Myocyte (in vitro differentiated cells): ENCODE measurements at regions not wholly inside any gene's neighbourhood (a gene's known extent, or its start where the extent isn't known, plus 50 kb on each side); places are given as distances from the start of the nearest gene placed in this dataset.

Experiments
- DNase-seq: peaks from one replicate; pipeline ENCODE4 v3.0.0-alpha.2; 2012; ENCODE audit warnings: low read depth

- no peak for DNase-seq
These were observed 316.2 kb downstream of the EPHA4 start for GRCh38 chr2:221255862-221256261.

GRCh38 chr2:221258464-221258863, 313.6 kb downstream of the EPHA4 start:
- DNase-seq, result no peak

DNA sequence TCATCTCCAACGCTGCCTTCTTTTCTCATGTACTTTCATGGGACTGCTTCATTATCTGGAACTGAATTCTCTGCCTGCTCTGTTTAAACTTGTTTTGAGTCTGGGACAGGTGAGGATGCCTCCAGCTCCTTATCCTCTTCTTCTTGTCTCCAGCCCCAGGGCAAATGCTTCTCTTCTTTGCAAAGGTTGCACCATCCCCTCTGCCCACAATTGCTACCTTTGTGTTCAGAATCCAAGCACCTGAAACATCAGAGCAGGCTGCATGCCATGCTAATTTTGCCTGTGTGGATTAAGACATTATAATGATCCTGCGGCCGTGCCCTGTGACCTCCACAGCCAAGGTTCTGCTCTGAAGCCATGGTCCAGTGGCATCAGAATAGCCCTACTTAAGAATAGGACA, 309.5 kb downstream of the EPHA4 start:
- no peak for DNase-seq

DNA sequence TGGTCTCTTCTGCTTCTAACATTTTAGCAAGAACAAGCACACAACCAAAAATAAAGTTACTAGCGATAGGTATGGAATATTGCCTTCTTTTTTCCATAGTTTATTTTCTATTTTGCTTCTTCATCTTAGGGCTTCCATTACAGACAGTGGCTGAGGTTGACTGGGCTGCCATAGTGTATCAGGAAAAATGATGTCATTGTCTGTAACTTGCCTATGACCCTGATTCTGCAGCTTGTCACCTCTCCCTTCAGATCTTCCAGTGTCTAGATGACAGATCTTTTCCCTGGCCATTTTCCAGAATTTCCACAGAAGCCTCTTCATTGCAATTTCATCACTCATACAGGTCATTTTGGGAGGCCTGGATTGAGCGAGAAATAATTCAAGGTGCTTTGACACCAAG, 308.5 kb downstream of the EPHA4 start:
- DNase-seq, result no peak

- no peak for DNase-seq
These were observed 307.8 kb downstream of the EPHA4 start for GRCh38 chr2:221264318-221264717.

GRCh38 chr2:221267773-221268425, 304.2 kb downstream of the EPHA4 start:
- DNase-seq, result no peak

DNA sequence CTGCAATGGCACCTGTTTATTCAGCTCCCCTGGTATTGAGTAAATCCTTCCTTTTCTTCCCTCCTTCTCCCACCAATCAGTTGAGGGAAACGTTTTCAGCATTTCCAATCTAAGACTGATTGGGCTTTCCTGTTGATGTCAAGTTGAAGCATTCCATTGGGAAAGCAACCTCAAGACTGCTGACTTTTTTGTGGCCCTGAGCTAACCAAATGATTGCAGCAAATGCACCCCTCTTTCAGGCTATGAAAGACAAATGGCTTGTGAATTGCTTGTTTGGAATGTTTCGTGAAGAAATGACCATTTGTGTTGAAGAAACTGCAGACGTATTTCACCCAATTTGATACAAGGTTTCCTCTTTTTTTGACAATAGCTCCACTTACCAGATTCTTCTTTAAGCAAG, 303.5 kb downstream of the EPHA4 start:
- DNase-seq, result no peak

GRCh38 chr2:221270806-221271205, 301.3 kb downstream of the EPHA4 start:
- no peak for DNase-seq

GRCh38 chr2:221272729-221273128, 299.4 kb downstream of the EPHA4 start:
- DNase-seq, result no peak

DNA sequence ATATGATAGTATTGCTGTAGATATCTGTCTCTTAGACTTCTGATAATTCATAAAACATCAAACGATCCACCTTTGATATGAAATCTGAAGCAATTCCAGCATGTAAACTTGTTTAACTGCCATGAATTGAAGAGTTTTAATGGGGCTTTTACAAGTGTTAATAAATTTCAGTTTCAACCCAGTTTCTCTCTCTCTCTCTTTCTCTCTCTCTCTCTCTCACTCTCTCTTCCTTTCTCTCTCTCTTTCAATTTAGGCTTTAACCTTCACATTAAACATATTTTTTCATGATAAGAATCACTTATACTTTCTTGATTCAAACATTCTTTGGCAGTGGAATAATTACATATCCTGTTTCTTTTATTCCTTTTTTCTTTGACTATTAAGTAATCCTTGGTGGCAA, 296.1 kb downstream of the EPHA4 start:
- DNase-seq, result no peak

DNA sequence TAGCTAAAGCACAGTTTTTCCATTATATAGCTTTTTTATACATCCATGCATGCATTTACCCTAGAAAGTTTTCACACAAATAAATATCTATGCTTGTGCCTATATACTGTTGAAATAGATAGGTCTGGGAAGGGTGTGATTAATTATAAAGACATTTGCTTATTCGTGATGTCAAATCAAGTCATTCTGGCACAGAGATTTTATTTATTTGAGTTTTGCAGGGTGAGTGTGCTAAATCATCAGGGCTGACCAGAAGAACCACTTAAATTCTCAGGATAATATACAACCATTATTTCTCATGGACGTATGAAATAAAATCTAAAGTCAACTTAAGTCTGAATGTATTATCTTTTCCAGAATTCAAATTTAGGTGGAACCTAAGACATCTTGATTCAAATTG, 295.5 kb downstream of the EPHA4 start:
- no peak for DNase-seq

GRCh38 chr2:221282386-221282785, 289.7 kb downstream of the EPHA4 start:
- no peak for DNase-seq

GRCh38 chr2:221283896-221284545, 288.1 kb downstream of the EPHA4 start:
- DNase-seq, result peak; percentile 20

DNA sequence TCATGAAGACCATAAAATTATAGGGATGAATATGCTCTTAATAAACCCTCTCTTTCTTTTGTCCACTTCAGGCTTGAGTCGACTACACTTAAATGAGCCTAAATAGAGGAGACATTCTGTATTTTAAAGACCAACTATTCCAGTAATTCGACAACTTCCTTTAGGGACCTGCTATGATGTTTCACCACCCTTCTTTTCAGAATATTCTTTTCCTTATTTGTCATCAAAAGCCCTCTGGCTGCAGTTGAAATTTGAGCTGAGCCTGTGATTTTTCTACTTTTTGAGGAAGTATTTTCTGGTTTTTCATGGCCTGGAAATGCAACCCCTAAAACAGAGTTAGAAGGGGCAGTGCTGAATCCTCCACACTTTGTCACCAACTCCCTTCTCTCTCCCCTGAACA, 287.0 kb downstream of the EPHA4 start:
- peak; percentile 29 for DNase-seq

DNA sequence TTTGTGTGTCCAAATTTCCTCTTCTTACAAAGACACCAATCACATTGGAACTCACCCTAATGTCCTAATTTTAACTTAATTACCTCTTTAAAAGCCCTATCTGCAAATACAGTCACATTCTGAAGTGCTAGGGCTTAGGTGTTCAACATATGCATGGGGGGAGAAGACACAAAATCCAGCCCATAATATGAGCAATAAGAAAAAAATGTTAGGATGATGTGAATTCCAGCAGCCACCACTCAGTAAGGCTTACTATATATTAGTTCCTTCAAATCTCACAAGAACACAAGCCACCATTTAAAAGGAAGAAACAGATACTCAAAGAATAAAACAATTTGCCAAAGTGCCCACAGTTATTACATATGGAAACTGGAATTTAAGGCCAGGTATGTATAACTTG, 285.7 kb downstream of the EPHA4 start:
- no peak for DNase-seq

- no peak for DNase-seq
These were observed 282.7 kb downstream of the EPHA4 start for GRCh38 chr2:221289389-221289788.

DNA sequence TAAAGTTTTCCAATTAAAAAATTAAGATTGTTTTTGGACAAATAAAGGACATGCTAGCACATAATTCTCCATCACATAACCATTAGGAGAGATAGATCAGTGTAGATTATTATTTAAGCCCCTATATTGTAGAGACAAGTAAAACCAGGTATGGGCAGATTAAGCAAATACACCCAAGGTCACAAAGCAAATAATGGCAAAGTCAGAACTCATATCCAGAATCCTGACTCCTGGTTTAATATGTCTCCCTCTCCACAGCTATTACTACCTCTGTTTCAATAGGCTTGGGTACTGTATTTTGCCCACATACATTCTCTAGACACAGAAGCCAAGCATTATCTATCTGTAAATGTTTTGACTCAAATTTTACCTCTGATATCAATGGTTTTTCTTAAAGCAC, 282.3 kb downstream of the EPHA4 start:
- DNase-seq, result no peak

- no peak for DNase-seq
These were observed 278.0 kb downstream of the EPHA4 start for GRCh38 chr2:221293949-221294742.

- no peak for DNase-seq
These were observed 267.2 kb downstream of the EPHA4 start for GRCh38 chr2:221304916-221305315.

DNA sequence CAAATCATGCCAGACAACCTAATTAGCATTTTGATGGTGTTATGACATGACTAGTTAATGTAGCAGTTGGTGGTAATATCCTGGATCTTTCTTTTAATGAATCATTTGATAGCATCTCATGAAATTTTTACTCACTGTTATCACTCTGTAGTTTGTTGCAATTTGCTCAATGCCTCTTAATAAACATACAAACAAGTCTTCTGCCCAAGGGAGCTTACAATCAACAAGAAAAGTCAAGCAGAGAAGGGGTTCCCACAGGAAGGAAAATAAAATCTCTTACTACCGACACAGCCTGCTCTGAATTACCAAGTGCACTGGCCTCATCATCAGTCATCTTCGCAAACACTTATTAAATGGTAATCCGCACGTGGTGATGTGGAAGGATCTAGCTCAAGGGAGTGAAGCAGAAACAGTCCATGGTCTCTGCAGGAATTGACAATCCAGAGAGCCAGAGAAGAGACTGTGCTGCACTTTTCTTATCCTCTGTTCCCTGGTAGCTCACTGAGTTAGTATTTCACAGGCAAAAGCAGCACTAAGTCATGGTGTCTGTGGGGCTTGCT, 263.5 kb downstream of the EPHA4 start:
- no peak for DNase-seq

DNA sequence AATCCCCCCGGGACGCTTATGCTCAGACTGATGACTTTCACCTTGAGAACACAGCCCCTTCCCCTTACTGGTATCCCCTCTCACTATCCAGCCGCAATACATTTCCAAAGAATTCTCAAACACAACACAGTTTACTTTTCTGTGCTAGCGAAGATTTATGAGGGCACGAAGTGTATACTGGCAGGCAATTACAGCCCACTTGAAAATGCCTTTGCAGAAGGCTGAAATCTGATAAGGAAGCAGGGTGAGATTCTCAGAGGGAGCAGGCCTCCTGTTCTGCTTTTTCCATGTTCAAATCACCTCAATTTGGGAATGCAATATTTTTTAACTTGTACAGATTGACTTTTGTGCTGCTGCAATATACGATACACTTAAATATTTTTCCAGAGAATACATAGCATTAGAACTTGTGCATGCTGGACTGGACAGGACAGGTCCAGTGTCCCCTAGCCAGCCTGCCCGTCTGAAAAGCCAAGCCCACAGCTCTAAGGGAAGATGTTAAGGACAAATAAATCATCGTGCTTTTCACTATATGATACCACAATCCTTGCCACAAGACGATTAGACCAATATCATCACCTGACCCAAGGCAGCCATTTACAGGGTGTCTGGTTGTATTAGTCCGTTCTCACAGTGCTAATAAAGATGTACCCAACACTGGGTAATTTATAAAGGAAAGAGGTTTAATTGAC, 262.1 kb downstream of the EPHA4 start:
- no peak for DNase-seq

DNA sequence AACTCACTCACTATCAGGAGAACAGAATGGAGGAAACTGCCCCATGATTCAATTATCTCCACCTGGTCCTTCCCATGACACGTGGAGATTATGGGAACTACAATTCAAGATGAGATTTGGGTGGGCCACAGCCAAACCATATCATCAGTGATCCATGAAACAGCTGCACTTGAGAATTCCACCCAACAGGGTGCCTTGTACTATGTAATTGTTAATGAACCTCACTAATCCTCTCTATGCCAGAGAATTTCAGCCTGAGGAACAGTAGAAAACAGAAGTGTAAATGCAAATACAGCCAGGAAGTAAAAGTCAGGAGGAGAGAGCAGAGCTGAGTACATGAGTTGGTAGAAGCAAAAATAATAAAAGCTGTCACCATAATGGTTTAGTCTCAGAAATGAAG, 261.4 kb downstream of the EPHA4 start:
- DNase-seq, result no peak
